ENCODE measurements at regions not wholly inside any gene's neighbourhood (a gene's known extent, or its start where the extent isn't known, plus 50 kb on each side); places are given as distances from the start of the nearest gene placed in this dataset.

DNA sequence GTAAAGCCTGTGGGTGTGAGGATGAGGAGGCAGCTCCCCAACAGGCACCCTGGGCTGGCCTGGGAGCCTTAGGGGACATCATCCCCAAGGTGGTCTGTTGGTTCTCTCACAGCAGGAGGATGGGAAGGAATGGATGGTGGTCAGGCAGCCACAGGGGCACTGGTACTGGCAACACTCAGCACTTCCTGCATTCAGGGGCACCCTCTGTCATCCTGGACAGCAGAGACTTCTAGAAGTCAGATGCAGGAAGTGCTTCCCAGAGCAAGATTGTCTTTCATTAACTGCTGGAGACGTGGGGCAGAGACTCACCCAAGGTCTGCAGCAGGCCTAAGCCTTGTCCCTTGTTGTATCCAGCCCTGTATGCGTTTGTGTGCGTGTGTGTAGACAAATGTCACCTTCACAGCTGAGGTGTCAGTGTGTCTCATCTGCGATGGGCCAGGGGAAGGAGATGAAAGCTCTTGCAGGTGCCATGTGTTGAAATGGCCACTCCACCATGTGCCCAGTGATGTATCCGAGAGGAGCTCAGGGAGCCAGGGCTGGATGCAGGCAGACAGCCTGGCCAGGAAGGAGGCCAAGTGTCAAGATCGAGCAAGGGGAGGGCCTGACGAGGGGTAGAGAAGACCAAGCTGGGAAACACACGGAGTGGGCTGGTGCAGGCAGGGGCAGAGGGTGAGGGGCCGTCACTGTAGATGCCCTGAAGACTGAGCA, 85.1 kb downstream of the PITPNM2 start:
- intact Hi-C loops (cut with micrococcal nuclease; ENCODE audit: unreplicated experiment), result no loop called here
- POLR2A ChIA-PET (ENCODE audit: low non-redundant PET), result no interaction called here
- Histone ChIP-seq H3K27ac (ENCODE audit: low read depth, low read length, poor library complexity, severe bottlenecking) (no peak overlapping the region), H3K9me3 (ENCODE audit: low read depth, low read length, poor library complexity, severe bottlenecking) (no peaks in the 10 kb centered on the region), H3K4me3 (ENCODE audit: low read depth, low read length, poor library complexity, severe bottlenecking) (no peak overlapping the region), H3K27me3 (replicated peaks; ENCODE audit: insufficient read depth, low read depth, low read length, poor library complexity) (no peaks in the 10 kb centered on the region), H3K36me3 (ENCODE audit: insufficient read depth, low read length, poor library complexity, severe bottlenecking) (no peaks in the 10 kb centered on the region), H3K4me1 (ENCODE audit: insufficient read depth, low read length, poor library complexity, severe bottlenecking) (no peaks in the 10 kb centered on the region)
- CTCF ChIA-PET, result no interaction called here
- BruUV-seq (replicated peaks), result no TSS peak
- TF ChIP-seq CTCF (conservative IDR thresholded peaks at IDR 0.05; ENCODE audit: low read depth, low read length) (no peak), EZH2 (IDR thresholded peaks at IDR 0.05; ENCODE audit: borderline replicate concordance, low read depth, low read length, poor library complexity, severe bottlenecking) (no peak)
- no peak for DNase-seq (ENCODE audit: low spot score)

DNA sequence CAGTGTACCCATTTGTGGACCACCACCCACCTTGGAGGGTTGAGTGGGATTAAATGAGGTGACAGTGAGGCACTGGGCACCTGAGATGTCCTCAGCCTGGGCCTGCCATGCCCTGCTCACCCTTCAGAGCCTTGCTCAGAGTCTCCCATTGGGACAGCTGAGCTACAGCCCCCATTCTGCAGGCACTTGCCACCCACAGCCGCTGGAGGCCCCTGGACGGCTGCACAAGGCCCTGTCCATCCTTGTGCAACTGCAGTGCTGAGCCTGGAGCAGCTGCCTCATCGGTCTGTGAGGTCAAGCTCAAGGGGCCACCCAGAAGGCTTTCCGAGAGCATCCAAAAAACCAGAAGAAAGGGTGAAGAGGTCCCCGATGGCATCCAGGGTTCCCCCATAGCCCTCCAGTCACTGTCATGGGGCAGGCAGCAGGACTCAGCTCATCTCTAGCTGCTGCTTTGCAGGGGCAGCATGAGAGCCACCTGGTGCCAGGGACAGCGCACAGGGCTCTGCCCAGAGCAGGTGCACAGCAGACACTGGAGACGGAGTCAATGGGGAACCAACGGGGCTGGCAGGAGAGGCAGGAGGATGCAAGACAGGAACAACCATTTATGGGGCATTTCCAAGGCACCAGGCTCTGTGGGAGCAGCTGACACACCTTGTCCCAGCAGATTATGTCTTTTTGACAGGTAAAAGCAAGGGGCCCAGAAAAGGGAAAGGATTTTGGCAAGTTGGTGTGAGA, 84.6 kb downstream of the ARL6IP4 start:
- CTCF ChIA-PET, result no interaction called here
- intact Hi-C loops (cut with micrococcal nuclease; ENCODE audit: unreplicated experiment), result no loop called here
- H3K9me3 ChIP-seq (ENCODE audit: low read depth, low read length, poor library complexity, severe bottlenecking), result no peaks in the 10 kb centered on the region
- DNase-seq (ENCODE audit: low spot score), result no peak
- POLR2A ChIA-PET (ENCODE audit: low non-redundant PET), result no interaction called here
- H3K4me1 ChIP-seq (ENCODE audit: insufficient read depth, low read length, poor library complexity, severe bottlenecking), result no peaks in the 10 kb centered on the region
- H3K27me3 ChIP-seq (replicated peaks; ENCODE audit: insufficient read depth, low read depth, low read length, poor library complexity), result no peaks in the 10 kb centered on the region
- no TSS peak for BruUV-seq (replicated peaks)
- TF ChIP-seq EZH2 (IDR thresholded peaks at IDR 0.05; ENCODE audit: borderline replicate concordance, low read depth, low read length, poor library complexity, severe bottlenecking), result no peak
- TF ChIP-seq CTCF (conservative IDR thresholded peaks at IDR 0.05; ENCODE audit: low read depth, low read length), result no peak
- H3K36me3 ChIP-seq (ENCODE audit: insufficient read depth, low read length, poor library complexity, severe bottlenecking), result no peaks in the 10 kb centered on the region
- no peak overlapping the region for H3K27ac ChIP-seq (ENCODE audit: low read depth, low read length, poor library complexity, severe bottlenecking)
- no peak overlapping the region for H3K4me3 ChIP-seq (ENCODE audit: low read depth, low read length, poor library complexity, severe bottlenecking)

- Histone ChIP-seq H3K9me3 (ENCODE audit: low read depth, low read length, poor library complexity, severe bottlenecking) (no peaks in the 10 kb centered on the region), H3K27me3 (replicated peaks; ENCODE audit: insufficient read depth, low read depth, low read length, poor library complexity) (no peaks in the 10 kb centered on the region), H3K4me3 (ENCODE audit: low read depth, low read length, poor library complexity, severe bottlenecking) (no peak overlapping the region), H3K27ac (ENCODE audit: low read depth, low read length, poor library complexity, severe bottlenecking) (no peak overlapping the region), H3K4me1 (ENCODE audit: insufficient read depth, low read length, poor library complexity, severe bottlenecking) (no peaks in the 10 kb centered on the region), H3K36me3 (ENCODE audit: insufficient read depth, low read length, poor library complexity, severe bottlenecking) (no peaks in the 10 kb centered on the region)
- intact Hi-C loops (cut with micrococcal nuclease; ENCODE audit: unreplicated experiment), result no loop called here
- TF ChIP-seq CTCF (conservative IDR thresholded peaks at IDR 0.05; ENCODE audit: low read depth, low read length), result no peak
- no peak for TF ChIP-seq EZH2 (IDR thresholded peaks at IDR 0.05; ENCODE audit: borderline replicate concordance, low read depth, low read length, poor library complexity, severe bottlenecking)
- no TSS peak for BruUV-seq (replicated peaks)
- ChIA-PET POLR2A (ENCODE audit: low non-redundant PET) (no interaction called here), CTCF (no interaction called here)
- no peak for DNase-seq (ENCODE audit: low spot score)
Observed at GRCh38 chr12:123064366-123064765, 83.9 kb downstream of the ARL6IP4 start.
